Posterior cingulate gyrus (tissue), 11 donors: ENCODE measurements at regions not wholly inside any gene's neighbourhood (a gene's known extent, or its start where the extent isn't known, plus 50 kb on each side); places are given as distances from the start of the nearest gene placed in this dataset.

ENCODE experiments used
- DNase-seq, 10 donors: peaks; one replicate each; pipeline versions ENCODE4 v3.0.0 to v3.0.0-alpha.2; 2020 to 2021; ENCODE audit warnings: mixed read lengths in 3 of 10
- intact Hi-C: fragments of 100-400 bp; cut with DNase I; formaldehyde crosslinking; loops from one replicate; pipeline ENCODE4 v1.15.1; 2023

DNA sequence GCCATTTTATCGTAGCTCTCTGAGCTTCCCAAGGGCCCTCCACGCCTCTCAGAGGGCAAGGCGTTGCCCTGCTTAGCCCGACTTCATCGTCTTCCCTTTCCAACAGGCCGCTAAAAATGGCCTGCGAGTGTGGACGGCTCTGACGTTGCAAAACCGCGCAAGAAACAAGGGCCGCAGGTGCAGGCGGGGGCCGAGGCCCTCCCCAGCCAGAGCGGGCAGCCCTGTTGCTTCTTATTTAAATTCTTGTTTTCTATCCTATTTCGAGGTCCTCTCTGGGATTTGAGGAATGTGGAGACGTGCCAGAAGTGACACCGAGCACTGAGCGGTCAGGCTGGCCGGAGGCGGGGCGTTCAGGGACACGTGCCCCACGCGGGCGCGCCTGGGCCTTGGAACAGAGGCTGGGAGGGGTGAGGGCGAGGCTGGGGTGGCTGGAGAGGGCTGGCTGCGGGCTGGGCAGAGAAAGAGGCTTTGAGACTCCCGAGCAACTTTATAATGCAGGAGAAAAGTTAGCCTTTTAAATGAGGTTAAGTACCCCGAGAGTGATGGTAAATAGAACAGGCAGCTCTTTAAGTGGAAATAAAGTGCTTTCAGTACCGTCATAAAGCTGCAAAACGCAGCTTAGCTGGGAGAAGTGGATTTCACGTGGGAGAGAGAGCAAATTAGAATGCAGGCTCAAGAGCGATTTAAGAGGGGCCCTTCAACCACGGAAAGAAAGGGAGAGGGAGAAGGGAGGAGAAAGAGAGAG lies 243.6 kb downstream of the AUH start:
- intact Hi-C loops: no loop called here
- peak; percentile 23 to 95 (median 54) for DNase-seq

DNA sequence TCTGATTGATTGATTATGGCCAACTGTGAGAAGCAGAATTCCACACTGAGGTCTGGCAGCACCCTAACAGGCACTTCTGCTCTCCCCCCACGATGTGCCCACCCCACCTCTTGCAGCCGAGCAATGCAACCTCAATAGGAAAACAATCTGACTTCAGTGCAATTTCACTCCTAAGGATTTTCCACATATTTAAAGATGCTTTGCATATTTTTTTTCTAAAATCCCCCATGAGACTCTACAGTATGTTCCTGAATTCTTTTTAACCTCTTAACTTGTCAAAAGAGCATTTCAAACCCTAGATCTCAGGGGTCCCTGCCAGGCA lies 243.1 kb downstream of the AUH start:
- intact Hi-C loops: no loop called here
- no peak for DNase-seq

DNA sequence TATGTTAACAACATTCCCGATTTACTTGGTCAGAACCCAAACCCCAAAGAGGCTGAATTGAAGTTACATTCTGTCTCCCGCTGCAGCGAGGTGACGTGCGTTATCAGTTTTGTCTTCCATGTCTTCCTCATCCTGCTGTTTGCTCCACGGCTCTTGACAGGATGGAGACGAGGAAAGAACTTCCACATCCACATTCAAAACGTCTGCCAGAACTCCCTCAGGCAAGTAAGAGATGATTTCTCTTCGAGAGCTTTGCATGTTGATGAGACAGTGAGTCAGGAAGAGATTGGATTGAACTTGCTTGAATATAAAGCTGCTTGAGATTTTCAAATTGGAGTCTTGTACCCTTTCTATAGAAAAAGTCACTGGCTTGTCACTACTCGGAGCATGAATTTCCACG lies 242.6 kb downstream of the AUH start:
- intact Hi-C loops: no loop called here
- DNase-seq: no peak

DNA sequence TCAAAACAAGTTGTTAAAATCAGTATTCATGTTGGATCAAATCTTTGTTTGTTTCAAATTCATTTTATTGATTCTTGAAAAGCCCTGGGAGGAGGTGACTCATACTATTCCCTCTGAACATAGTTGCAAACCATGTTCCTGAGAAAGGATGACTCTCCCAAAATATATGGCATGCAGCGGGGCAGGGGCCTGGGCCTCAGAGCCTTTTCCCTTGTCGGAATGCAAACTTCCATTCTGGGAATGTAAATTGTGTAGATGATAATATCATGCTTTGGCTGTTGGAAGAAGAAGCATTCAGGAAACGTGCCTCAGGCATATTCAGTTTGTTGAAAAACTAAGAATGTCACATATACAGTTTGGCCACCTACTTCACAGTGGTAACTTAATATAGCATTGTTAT lies 242.0 kb downstream of the AUH start:
- DNase-seq: no peak
- intact Hi-C loops: no loop called here

DNA sequence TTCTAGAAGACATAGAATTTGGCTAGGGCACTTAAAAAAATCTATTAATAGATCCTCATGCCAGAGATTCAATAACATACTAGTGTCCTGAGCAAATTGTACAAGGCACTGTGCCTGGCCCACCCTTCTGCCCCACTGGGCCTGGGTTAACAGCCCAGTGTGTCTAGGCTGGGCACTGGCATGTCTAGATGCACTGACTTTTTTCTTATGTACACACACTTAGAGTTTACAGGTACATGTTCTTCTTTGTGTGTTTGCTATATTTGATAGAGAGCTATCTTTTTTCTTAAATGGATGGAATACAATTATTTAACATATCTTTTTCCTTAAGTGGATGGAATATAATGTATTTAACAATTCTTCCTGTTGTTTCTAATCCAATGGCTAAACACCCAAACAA lies 241.5 kb downstream of the AUH start:
- intact Hi-C loops: no loop called here
- DNase-seq: no peak

DNA sequence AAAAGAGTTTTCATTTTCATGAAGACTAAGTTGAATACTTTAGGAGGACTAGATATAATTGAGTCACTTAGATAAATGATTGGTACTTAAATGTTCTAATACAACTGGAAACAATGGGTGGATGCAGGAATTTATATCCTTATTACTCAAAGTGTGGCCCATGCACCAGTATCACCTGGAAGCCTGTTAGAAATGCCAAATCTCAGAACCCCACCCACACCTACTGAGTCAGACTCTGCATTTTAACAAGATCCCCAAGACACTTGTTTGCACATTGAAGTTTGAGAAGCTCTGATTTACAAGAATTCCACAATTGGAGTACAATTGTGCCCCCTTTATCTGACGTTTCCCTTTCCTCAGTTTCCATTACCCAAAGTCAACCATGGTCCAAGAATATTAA lies 239.0 kb downstream of the AUH start:
- intact Hi-C loops: no loop called here
- DNase-seq: no peak

DNA sequence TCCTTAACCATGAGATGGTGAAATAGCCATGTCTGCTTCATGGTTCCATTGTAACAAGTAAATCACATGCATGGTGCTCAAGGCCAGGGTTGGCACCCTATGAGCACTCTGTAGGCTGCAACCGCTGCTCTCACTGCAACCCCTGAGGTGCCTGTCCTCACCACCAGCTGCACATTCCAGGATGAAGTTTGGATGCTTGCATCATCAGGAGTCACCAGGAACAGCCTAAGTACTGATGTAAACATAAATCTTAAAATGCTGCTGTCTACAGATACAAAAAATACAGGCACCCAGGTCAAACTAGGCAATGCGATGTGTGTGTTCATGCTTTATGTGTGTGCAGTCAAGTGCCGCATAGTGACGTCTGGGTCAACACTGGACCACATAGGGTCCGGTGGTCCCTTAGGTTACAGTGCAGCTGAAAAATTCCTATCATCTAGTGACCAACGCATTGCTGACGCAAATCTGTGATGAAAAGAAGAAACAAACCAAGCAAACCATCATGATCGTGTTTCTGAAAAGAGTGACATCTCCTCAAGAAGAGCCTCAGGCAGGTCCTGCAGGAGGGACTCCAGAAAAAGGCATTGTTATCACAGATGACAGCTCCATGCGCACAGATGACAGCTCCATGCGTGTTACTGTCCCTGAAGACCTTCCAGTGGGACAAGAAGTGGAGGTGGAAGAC lies 234.8 kb downstream of the AUH start:
- no peak for DNase-seq
- intact Hi-C loops: no loop called here

DNA sequence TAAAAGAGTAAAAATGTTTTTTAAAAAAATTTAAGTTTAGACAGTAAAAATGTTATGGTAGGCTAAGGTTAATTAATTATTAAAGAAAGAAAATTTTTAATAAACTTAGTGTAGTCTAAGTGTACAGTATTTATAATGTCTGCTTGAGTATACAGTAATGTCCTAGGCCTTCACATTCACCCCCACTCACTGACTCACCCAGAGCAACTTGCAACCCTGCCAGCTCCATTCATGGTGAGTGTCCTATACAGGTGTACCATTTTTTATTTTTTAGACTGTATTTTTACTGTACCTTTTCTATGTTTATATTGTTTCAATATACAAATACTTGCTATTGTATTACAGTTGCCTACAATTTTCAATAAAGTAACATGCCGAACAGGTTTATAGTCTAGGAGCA lies 234.1 kb downstream of the AUH start:
- intact Hi-C loops: no loop called here
- DNase-seq: no peak

DNA sequence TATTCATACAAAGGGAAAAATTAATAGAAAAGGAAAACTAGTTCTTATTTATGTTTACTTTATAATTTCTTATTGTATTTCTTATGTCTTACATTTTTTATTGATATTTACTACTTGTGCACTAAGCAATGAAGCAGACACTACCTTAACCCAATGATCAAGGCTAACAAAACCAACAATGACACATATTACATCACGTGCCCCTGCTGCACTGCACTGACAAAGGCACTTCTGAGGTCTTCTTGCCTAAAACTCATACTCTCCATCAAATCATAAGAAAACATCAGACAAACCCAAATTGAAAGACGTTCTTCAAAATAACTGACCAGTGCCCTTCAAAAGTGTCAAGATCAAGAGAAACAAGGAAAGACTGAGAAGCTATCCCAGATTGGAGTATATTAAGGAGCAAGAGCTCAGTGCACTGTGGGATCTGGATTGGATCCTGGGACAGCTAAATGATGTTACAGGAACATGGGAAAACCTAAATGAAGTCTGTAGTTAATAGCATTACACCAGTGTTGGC lies 230.9 kb downstream of the AUH start:
- intact Hi-C loops: no loop called here

DNA sequence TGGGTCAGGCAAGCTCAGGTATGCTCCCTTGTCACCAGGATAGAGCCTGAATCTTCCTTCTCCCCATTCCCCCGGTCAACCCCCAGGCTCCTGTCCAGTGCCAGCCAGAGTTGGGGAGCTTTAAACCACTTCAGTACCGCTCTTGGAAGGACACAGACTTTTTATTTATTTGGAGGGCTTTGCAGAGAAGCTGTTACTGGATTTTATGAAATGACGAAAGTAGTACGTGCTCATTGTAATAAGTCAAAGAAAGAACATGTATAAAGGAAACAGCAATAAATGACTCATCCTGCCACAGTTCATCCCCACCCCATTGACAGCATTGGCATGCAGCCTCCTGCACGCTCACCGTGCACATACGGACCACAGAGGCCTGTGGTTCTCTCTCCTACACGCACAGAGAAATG lies 230.3 kb downstream of the AUH start:
- no peak for DNase-seq

More for the DNA sequence above, 230.9 kb downstream of the AUH start:
- no peak for DNase-seq

DNA sequence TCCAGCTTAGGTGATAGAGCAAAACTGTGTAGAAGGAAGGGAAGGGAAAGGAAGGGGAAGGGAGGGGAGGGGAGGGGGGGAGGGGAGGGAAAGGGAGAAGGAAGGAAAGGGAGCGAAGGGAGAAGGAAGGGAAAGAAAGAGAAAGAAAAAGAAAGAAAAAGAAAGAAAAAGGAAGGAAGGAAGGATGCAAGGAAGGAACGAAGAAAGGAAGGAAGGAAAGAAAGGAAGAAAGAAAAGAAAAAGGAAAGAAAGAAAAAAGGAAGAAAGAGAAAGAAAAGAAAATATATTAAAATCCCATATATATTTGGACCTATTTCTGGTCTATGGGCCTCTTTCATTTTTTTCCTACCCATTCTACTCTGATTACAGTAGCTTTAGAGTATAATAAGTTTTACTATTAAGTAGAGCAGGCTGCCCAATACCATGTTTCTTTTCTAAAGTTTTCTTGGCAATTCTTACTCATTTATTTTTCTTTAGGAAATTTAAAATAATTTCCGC lies 229.1 kb downstream of the AUH start:
- intact Hi-C loops: no loop called here
- no peak for DNase-seq

More for the DNA sequence above, 230.3 kb downstream of the AUH start:
- intact Hi-C loops: no loop called here

DNA sequence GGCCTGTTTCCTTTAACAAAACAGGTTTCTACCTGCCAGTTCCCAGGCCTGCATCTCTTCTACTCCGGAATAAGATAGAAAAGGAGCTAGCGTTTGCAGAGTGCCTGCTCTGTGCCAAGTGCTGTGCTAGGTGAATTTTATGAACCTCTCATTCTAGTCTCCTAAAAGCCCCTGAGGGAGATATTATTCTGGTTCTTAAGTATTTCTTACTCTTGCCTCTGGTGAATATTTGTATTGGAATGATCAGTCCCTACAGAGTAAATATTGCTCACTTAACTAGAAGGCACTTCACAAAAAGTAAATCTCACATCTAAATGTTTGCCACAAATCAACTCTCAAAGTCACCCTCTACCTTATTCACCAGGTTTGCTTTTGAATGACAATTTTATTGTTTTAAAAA lies 227.1 kb downstream of the AUH start:
- no peak for DNase-seq
- intact Hi-C loops: no loop called here

DNA sequence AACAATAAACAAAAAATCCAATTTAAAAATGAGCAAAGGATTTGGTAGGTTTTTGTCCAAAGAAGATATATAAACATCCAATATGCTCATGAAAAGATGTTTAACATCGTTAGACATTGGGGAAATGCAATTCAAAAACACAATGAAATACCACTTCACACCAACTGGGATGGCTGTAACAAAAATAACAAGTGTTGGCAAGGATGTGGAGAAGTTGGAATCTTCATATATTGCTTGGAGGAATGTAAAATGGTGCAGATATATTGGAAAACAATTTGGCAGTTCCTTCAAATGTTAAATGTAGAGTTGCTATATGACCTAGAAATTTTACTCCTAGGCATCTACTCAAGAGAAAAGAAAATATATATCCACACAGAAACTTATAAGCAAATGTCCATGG lies 224.3 kb downstream of the AUH start:
- DNase-seq: no peak
- intact Hi-C loops: no loop called here

DNA sequence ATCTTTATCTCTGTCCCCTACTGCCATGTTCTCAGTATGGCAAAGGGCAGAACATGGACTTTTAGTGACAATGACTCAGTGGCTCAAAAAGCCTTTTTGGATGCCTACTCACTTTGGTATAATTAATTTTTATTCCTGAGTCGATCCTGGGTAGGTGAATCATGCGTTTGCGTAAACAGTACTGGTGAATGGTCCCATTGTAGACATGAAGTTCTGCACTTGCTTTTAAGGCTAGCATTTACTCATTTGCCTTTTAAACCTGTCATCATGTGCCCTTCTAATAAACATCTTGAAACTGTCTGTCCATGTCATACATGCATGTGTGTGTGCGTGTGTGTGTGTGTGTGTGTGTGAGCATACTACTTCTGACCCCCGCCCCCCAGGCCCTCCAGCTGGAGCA lies 223.0 kb downstream of the AUH start:
- intact Hi-C loops: no loop called here
- no peak for DNase-seq

DNA sequence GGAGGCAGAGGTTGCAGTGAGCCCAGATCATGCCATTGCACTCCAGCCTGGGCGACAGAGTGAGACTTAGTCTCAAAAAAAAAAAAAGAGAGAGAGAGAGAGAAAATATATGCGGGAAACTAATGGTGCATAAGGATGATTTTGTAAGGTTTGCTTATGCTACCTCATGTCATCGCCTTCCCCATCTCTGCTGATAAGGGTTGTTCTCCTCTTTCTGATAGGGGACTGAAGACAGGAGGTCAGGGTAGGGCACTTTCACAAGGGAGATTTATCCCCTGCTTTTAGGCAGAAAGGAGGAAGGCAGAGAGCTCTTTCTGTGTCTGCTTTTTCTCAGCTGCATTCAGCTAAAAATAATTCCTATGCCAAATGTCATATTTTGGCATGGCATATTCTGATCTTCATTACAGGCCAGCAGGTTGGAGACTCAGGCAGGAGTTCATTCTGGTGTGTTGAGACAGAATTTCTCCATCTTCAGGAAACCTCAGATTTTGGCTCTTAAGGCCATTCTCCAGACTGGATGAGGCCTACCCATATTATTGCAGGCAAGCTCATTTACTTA lies 220.2 kb downstream of the AUH start:
- intact Hi-C loops: no loop called here
- no peak for DNase-seq

DNA sequence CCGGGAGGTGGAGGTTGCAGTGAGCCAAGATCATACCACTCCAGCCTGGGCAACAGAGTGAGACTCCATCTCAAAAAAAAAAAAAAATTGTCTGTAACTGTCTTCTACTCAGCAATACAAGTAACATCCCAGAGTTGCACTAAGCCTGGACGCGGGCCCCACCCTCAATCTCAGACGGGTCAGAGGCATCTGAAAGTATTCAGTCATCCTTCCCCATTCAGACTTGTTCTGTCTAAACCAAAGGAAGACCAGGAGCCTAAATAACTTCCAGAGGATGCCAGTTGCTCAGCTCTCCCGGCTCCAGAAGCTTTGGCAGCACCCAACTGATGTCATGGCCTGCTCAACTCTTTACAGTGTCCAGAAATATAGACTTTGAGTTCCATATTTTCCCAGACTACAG lies 218.6 kb downstream of the AUH start:
- DNase-seq: no peak
- intact Hi-C loops: no loop called here

DNA sequence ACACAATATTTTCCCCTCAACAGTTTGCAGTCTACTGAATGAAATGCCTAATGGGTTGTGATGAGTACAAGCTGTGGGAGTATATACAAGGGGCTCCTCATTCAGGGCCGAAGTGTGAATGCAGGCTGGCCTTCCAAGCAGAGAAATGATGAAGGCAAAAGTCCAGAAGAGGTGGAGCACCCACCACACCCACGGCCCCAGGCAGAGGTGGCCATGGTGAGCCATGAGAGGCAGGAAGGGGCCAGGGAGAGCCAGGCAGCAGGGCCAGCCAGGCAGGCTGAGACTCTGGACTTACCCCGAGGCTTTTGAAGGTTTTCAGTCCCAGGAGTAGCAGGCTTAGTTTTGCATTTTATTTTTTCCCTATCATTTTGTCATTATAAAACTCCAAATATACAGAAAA lies 218.1 kb downstream of the AUH start:
- intact Hi-C loops: no loop called here
- no peak for DNase-seq

DNA sequence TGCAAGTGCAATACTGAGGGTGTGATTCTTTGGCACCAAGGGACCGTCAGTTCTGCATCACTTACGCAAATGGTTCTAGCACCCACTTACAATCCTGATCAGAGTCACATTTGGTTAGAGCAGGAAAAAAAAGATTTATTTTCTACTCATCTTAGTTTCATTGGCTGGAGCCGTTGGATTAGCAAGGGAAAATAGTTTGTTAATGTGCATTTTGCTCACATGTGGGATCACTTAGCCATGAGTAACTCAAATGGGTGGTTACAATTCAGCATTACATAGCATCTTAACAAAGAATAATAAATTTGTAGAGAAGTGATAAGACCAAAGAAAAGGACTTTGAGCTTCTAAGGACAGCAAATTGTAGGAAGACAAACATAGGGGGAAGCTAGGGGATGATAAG lies 216.9 kb downstream of the AUH start:
- DNase-seq: no peak

DNA sequence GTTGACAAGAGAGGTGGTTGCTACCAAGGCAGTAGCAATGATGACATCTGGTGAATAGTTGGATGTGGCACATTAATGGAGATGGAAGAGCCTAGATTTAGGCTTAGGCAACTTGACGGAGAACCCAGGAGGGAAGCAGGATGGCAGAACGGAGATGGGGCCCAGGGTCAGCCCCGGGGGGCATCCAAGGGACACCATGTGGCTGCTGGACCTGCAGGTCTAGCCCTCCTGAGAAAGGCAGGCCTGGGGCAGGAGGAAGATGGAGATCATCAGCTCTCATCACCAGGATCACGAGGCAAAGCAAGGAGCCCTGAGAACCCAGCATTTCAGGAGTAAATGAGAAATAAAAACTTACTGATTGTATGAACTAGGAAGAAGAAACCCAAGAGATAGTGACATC lies 216.2 kb downstream of the AUH start:
- intact Hi-C loops: no loop called here
- DNase-seq: no peak

More for the DNA sequence above, 216.9 kb downstream of the AUH start:
- intact Hi-C loops: no loop called here

DNA sequence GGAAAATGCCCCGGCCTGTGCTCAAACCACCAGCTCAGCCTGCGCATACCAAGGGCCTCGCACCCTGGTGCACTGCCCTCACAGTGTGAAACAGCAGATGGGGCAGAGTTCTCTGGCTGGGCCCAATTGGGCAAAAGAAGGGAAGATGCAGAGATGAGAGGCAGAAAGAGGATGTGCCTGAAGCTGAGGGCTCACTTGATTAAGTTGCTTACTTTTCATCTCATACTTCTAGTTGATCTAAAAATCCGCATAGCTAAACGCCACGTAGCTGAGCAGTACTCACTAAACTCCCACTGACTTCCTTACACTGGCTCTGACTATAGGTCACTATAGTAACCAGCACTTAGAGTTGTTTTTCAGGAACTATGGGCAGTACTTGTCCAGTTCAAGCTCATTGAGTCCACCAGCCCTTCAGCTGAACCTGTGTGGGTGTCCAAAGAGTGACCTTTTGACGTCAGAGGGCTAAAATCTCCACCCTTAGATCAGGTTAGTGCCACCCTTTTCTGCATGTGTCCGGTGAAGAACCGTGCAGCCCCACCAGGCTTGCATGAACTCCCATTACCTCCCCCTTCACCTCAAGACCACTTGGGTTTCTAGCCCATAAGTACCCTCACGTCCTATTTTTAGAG lies 215.2 kb downstream of the AUH start:
- intact Hi-C loops: no loop called here

DNA sequence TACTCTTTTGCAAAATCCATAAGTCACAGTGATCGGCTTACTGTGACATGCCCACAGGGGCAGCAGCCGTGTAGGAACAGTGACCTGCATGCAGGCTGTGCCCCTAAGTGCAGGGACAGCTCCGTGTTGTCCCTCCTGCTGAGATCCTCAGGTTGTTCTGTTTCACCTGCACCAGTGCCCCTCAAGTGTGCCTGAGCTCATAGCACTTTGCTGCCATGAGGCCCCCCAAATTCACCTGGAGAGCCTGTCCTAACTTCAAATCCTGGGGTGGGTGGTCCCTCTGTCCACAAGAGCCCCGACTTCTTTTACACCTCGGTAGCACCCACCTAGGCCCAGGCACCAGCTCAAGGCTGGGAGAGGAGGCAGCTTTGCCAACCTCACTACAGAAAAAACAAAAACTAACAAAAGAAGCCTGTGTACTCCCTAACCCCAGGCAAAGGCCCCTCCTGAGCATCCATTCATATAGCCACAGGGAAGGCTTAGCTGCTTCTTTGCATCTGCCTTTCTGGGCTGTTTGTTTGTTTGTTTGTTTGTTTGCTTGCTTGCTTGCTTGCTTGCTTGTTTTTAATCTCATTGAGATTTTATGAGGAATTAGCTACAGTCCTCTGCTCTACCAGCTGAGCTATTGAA lies 214.5 kb downstream of the AUH start:
- DNase-seq: no peak
- intact Hi-C loops: no loop called here

More for the DNA sequence above, 215.2 kb downstream of the AUH start:
- no peak for DNase-seq
